Adrenal gland (tissue), 9 donors: ENCODE measurements at regions not wholly inside any gene's neighbourhood (a gene's known extent, or its start where the extent isn't known, plus 50 kb on each side); places are given as distances from the start of the nearest gene placed in this dataset.

Experiments
- DNase-seq, 7 donors: peaks; one replicate each; pipeline ENCODE4 v3.0.0-alpha.2; 2019 to 2020
- H3K27ac ChIP-seq, 5 donors: fragments of 200-600 bp; sonication (generic) in 4 of 5; 1 replicate in 3 of 5; 2 replicates in 2 of 5; pipeline versions ENCODE4 v1.5.1 to v1.8.0; 2016 to 2020; ENCODE audit warnings: mild to moderate bottlenecking in 1 of 5
- H3K27me3 ChIP-seq: fragments of 200-600 bp; 2 replicates; pipeline ENCODE4 v1.8.0; 2021
- H3K36me3 ChIP-seq, 2 donors: fragments of 200-600 bp; replicated peaks in 1 of 2; 1 replicate in 1 of 2; 2 replicates in 1 of 2; pipeline versions ENCODE4 v1.5.1 to v1.8.0; 2018 to 2022
- H3K4me1 ChIP-seq, 2 donors: fragments of 200-600 bp; replicated peaks in 1 of 2; 1 replicate in 1 of 2; 2 replicates in 1 of 2; pipeline versions ENCODE4 v1.5.1 to v1.8.0; 2018 to 2021
- H3K4me3 ChIP-seq, 4 donors: fragments of 200-600 bp; sonication (generic) in 3 of 4; one replicate each; pipeline ENCODE4 v1.5.1; 2016 to 2018
- H3K9me3 ChIP-seq, 3 donors: fragments of 200-600 bp; sonication (generic) in 1 of 3; replicated peaks in 1 of 3; 1 replicate in 2 of 3; 2 replicates in 1 of 3; pipeline versions ENCODE4 v1.5.1 to v1.8.0; 2016 to 2021
- CTCF ChIP-seq, 6 experiments: fragments of 450-650 bp in 4 of 6; fragments of 200-600 bp in 2 of 6; sonication (generic) in 1 of 6; IDR thresholded peaks; 1 replicate in 5 of 6; 2 replicates in 1 of 6; pipeline versions ENCODE4 v1.5.1 to v1.8.0; 2016 to 2021; ENCODE audit warnings: antibody characterized with exemption in 6 of 6, mild to moderate bottlenecking in 2 of 6, moderate library complexity in 1 of 6
- POLR2A ChIP-seq, 2 donors: fragments of 450-650 bp; IDR thresholded peaks; one replicate each; pipeline ENCODE4 v1.6.1; 2017; ENCODE audit warnings: antibody characterized with exemption in 2 of 2, mild to moderate bottlenecking in 2 of 2, moderate library complexity in 1 of 2
- WGBS, 4 donors: extraction: QIAGEN DNeasy Blood & Tissue Kit in 2 of 4; methylation state at CpG; one replicate each; pipeline versions ENCODE4 v1.1.5 to v1.1.7; 2013 to 2017; 5-methylcytosine and 5-hydroxymethylcytosine counted together
- intact Hi-C, 2 donors: fragments of 100-400 bp; cut with DNase I; formaldehyde crosslinking; loops; one replicate each; pipeline versions ENCODE4 v1.14.1 to v1.15.0; 2022 to 2023
- donor health status: healthy with polysubstance abuse.
- donor health status: Bipolar disorder and iron deficiency.
- donor health status: DM: yes; HTN: yes; CAD: no.
- donor health status: DM: no; HTN: no; CAD: no.
- donor health status: DM: no; HTN: no; CAD: no.

GRCh38 chr4:145278341-145279121, 98.1 kb upstream of the OTUD4 start:
- no peak overlapping the region for H3K27ac ChIP-seq
- DNase-seq = no peak
- intact Hi-C loops = no loop called here
- no peaks in the 10 kb centered on the region for H3K27me3 ChIP-seq
- no peaks in the 10 kb centered on the region for H3K4me1 ChIP-seq
- TF ChIP-seq POLR2A (IDR thresholded peaks at IDR 0.05) (no peak), CTCF (IDR thresholded peaks at IDR 0.05) (no peak)
- no peaks in the 10 kb centered on the region for H3K36me3 ChIP-seq
- 74 to 90% (median 82%) methylated on average over 2 of the region's 2 CpGs for WGBS, 4 donors
- no peak overlapping the region for H3K4me3 ChIP-seq
- H3K9me3 ChIP-seq = no peaks in the 10 kb centered on the region

- Histone ChIP-seq H3K9me3 (no peaks in the 10 kb centered on the region), H3K4me3 (no peak overlapping the region), H3K27ac (no peak overlapping the region), H3K4me1 (no peaks in the 10 kb centered on the region), H3K27me3 (no peaks in the 10 kb centered on the region), H3K36me3 (no peaks in the 10 kb centered on the region)
- 71 to 89% (median 77%) methylated on average over 1 of the region's 1 CpG for WGBS, 4 donors
- DNase-seq = no peak
- TF ChIP-seq CTCF (IDR thresholded peaks at IDR 0.05) = no peak
- TF ChIP-seq POLR2A (IDR thresholded peaks at IDR 0.05) = no peak
- intact Hi-C loops = no loop called here
These were observed 96.6 kb upstream of the OTUD4 start for GRCh38 chr4:145277011-145277410.

- no peaks in the 10 kb centered on the region for H3K4me1 ChIP-seq
- no peak overlapping the region for H3K4me3 ChIP-seq
- intact Hi-C loops = no loop called here
- 75 to 89% (median 84%) methylated on average over 4 of the region's 4 CpGs for WGBS, 4 donors
- no peak overlapping the region for H3K27ac ChIP-seq
- DNase-seq = no peak
- H3K27me3 ChIP-seq = no peaks in the 10 kb centered on the region
- H3K9me3 ChIP-seq = no peaks in the 10 kb centered on the region
- TF ChIP-seq POLR2A (IDR thresholded peaks at IDR 0.05) = no peak
- no peak for TF ChIP-seq CTCF (IDR thresholded peaks at IDR 0.05)
- no peaks in the 10 kb centered on the region for H3K36me3 ChIP-seq
These were observed 95.7 kb upstream of the OTUD4 start for GRCh38 chr4:145276050-145276449.

GRCh38 chr4:145271194-145271593, 90.8 kb upstream of the OTUD4 start:
- DNase-seq = no peak
- intact Hi-C loops = no loop called here
- Histone ChIP-seq H3K4me3 (no peak overlapping the region), H3K4me1 (no peaks in the 10 kb centered on the region), H3K36me3 (no peaks in the 10 kb centered on the region), H3K27me3 (no peaks in the 10 kb centered on the region), H3K9me3 (no peaks in the 10 kb centered on the region), H3K27ac (no peak overlapping the region)
- 39 to 84% (median 41%) methylated on average over 2 of the region's 2 CpGs for WGBS, 4 donors
- TF ChIP-seq CTCF (IDR thresholded peaks at IDR 0.05) (no peak), POLR2A (IDR thresholded peaks at IDR 0.05) (no peak)
